Prostate gland (tissue), 2 donors: ENCODE measurements at regions not wholly inside any gene's neighbourhood (a gene's known extent, or its start where the extent isn't known, plus 50 kb on each side); places are given as distances from the start of the nearest gene placed in this dataset.

ENCODE experiments used
- POLR2A ChIP-seq: fragments of 450-650 bp; IDR thresholded peaks from one replicate; pipeline ENCODE4 v1.6.1; 2016; ENCODE audit warnings: antibody characterized with exemption, mild to moderate bottlenecking
- TF ChIP-seq, protein P1 (sequence below), 4 experiments: fragments of 200-600 bp in 2 of 4; fragments of 450-650 bp in 2 of 4; sonication (generic) in 2 of 4; IDR thresholded peaks; 1 replicate in 3 of 4; 2 replicates in 1 of 4; pipeline ENCODE4 v1.5.1; 2016 to 2019; ENCODE audit warnings: antibody characterized with exemption in 4 of 4, mild to moderate bottlenecking in 2 of 4, moderate library complexity in 2 of 4

DNA sequence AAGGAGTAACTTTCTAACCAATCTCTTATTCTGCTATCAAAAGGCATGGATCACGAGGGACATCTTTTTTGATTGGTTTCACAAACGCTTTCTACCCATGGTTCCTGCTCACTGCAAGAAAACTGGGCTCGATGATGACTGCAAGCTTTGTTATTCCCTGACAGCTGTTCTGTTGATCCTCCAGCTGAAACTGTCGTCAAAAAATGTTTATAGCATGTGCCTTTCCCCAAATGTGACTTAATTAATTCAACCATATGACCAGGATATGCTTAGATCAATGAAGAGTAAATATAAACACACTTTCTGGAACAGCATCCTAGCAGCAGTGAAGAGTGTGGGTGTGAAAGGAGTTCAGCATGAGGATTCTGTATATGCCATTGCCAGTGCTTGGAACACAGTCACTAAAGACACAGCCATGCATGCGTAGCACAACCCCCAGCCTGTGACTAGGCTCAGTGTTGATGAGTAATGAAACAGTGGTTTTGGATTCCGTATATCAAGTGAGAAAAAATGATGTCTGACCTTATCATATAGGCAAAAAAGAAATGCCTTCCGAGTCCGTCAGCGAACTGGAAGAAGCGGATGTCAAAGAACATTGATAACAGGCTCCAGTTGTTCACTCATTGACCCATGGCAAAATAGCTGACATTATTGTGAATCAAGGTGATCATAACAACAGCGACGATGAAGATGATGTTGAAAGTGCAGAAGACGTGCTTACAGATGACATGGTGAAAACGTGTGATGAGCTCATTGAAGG lies 347.4 kb downstream of the FGF9 start:
- no peak for TF ChIP-seq POLR2A
- TF ChIP-seq, protein P1, sequence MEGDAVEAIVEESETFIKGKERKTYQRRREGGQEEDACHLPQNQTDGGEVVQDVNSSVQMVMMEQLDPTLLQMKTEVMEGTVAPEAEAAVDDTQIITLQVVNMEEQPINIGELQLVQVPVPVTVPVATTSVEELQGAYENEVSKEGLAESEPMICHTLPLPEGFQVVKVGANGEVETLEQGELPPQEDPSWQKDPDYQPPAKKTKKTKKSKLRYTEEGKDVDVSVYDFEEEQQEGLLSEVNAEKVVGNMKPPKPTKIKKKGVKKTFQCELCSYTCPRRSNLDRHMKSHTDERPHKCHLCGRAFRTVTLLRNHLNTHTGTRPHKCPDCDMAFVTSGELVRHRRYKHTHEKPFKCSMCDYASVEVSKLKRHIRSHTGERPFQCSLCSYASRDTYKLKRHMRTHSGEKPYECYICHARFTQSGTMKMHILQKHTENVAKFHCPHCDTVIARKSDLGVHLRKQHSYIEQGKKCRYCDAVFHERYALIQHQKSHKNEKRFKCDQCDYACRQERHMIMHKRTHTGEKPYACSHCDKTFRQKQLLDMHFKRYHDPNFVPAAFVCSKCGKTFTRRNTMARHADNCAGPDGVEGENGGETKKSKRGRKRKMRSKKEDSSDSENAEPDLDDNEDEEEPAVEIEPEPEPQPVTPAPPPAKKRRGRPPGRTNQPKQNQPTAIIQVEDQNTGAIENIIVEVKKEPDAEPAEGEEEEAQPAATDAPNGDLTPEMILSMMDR (IDR thresholded peaks at IDR 0.05): no peak
